ENCODE measurements at regions not wholly inside any gene's neighbourhood (a gene's known extent, or its start where the extent isn't known, plus 50 kb on each side); places are given as distances from the start of the nearest gene placed in this dataset.

- TF ChIP-seq POLR2AphosphoS5 (IDR thresholded peaks at IDR 0.05; ENCODE audit: low read depth, low read length) (no peak), POLR2A (IDR thresholded peaks at IDR 0.05; ENCODE audit: low read depth, low read length) (no peak)
Observed at GRCh38 chr13:87975035-87975434, 303.9 kb downstream of the SLITRK5 start.

Data from GM12892 (cell line).